ENCODE measurements at regions not wholly inside any gene's neighbourhood (a gene's known extent, or its start where the extent isn't known, plus 50 kb on each side); places are given as distances from the start of the nearest gene placed in this dataset.
"Not testable (repeated sequence)": the region's sequence is repeated elsewhere in the genome, so short reads cannot be mapped to it uniquely, and the experiment has no call there.

- H3K27ac ChIP-seq (ENCODE audit: extremely low read depth, low read depth, low read length); CTCF ChIA-PET (ENCODE audit: low intra/inter-chr PET ratio); BruUV-seq (replicated peaks); H3K79me2 ChIP-seq (ENCODE audit: control insufficient read depth, insufficient read depth, low read length); H3K9me3 ChIP-seq (replicated peaks; ENCODE audit: control insufficient read depth, insufficient read depth, low read depth, low read length); H4K20me1 ChIP-seq (replicated peaks; ENCODE audit: control insufficient read depth, insufficient read depth, low read length); FAIRE-seq; intact Hi-C loops (cut with micrococcal nuclease); H2AFZ ChIP-seq (ENCODE audit: low read depth, low read length); POLR2A ChIA-PET; H3K4me2 ChIP-seq (ENCODE audit: insufficient read depth, low read length); ATAC-seq; H3K4me1 ChIP-seq (replicated peaks in 1 of 2; ENCODE audit: control insufficient read depth in 2 of 2, insufficient read depth in 2 of 2, low read length in 2 of 2); H3K36me3 ChIP-seq (ENCODE audit: control insufficient read depth, insufficient read depth, low read length); H3K4me3 ChIP-seq; H3K9ac ChIP-seq (ENCODE audit: insufficient read depth in 1 of 2, low read depth in 2 of 2, low read length in 2 of 2); H3K27me3 ChIP-seq (ENCODE audit: control insufficient read depth in 2 of 2, insufficient read depth in 2 of 2, low read length in 2 of 2); H3K9me1 ChIP-seq (ENCODE audit: control insufficient read depth, insufficient read depth, low read length); DNase-seq (ENCODE audit: extremely low read depth in 1 of 4, low spot score in 3 of 4): not testable (repeated sequence)
- whole genome bisulfite sequencing (ENCODE audit: insufficient coverage, low coverage, missing lambda C conversion rate), result 73% methylated on average over 12 of the region's 37 CpGs
- TF ChIP-seq RFX1 (IDR thresholded peaks at IDR 0.05), result 0 out of 2 replicates have a peak, but pooled peaks have one; percentile 14
- 0 out of 2 replicates have a peak, but pooled peaks have one; percentile 17 for TF ChIP-seq POLR2G (IDR thresholded peaks at IDR 0.05; ENCODE audit: low read depth, low read length)
- TF ChIP-seq NRF1 (conservative IDR thresholded peaks at IDR 0.05 in 1 of 2, IDR thresholded peaks at IDR 0.05 in 1 of 2), result peak; percentile 85 to 87
- in situ Hi-C loops (cut with MboI), result loop anchor here (25.0 kb wide), 1 partner anchor 768 kb away; no protein-coding TSS in a partner anchor
Measured at GRCh38 chr21:9819549-9820192, 701.7 kb upstream of the TPTE start.

DNA sequence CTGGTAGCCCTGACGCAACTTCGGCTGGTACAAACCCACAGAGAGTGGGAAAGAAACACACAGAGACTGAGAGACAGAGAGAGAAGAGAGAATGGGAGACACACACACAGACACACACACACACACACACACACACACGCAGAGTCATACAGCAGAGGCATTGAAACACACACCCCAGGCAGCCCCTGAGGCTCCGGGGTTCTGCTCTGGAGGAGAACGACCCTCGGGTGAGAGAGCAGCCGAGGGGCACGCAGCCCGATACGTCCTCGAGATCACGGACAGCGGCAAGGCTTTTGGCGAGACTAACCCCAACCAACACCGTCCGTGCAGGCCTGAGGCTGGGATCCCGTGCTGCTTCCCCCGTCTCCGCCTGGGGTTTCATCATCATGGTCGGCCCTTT is 700.8 kb upstream of the TPTE start:
- H3K9me3 ChIP-seq (replicated peaks; ENCODE audit: control insufficient read depth, insufficient read depth, low read depth, low read length); H3K79me2 ChIP-seq (ENCODE audit: control insufficient read depth, insufficient read depth, low read length); DNase-seq (ENCODE audit: extremely low read depth in 1 of 4, low spot score in 3 of 4); H3K4me2 ChIP-seq (ENCODE audit: insufficient read depth, low read length); H2AFZ ChIP-seq (ENCODE audit: low read depth, low read length); CTCF ChIA-PET (ENCODE audit: low intra/inter-chr PET ratio); FAIRE-seq; POLR2A ChIA-PET; H3K9ac ChIP-seq (ENCODE audit: insufficient read depth in 1 of 2, low read depth in 2 of 2, low read length in 2 of 2); H3K27ac ChIP-seq (ENCODE audit: extremely low read depth, low read depth, low read length); H4K20me1 ChIP-seq (replicated peaks; ENCODE audit: control insufficient read depth, insufficient read depth, low read length); H3K36me3 ChIP-seq (ENCODE audit: control insufficient read depth, insufficient read depth, low read length); H3K4me3 ChIP-seq; BruUV-seq (replicated peaks); ATAC-seq; intact Hi-C loops (cut with micrococcal nuclease); H3K27me3 ChIP-seq (ENCODE audit: control insufficient read depth in 2 of 2, insufficient read depth in 2 of 2, low read length in 2 of 2); H3K9me1 ChIP-seq (ENCODE audit: control insufficient read depth, insufficient read depth, low read length); H3K4me1 ChIP-seq (replicated peaks in 1 of 2; ENCODE audit: control insufficient read depth in 2 of 2, insufficient read depth in 2 of 2, low read length in 2 of 2): not testable (repeated sequence)
- WGBS (ENCODE audit: insufficient coverage, low coverage, missing lambda C conversion rate), result 49% methylated on average over 8 of the region's 20 CpGs
- in situ Hi-C loops (cut with MboI), result loop anchor here (25.0 kb wide), 1 partner anchor 767 kb away; no protein-coding TSS in a partner anchor

GRCh38 chr21:9821472-9821871 is 699.9 kb upstream of the TPTE start:
- H3K4me3 ChIP-seq; FAIRE-seq; H3K4me1 ChIP-seq (replicated peaks in 1 of 2; ENCODE audit: control insufficient read depth in 2 of 2, insufficient read depth in 2 of 2, low read length in 2 of 2); H3K4me2 ChIP-seq (ENCODE audit: insufficient read depth, low read length); H3K79me2 ChIP-seq (ENCODE audit: control insufficient read depth, insufficient read depth, low read length); H4K20me1 ChIP-seq (replicated peaks; ENCODE audit: control insufficient read depth, insufficient read depth, low read length); DNase-seq (ENCODE audit: extremely low read depth in 1 of 4, low spot score in 3 of 4); ATAC-seq; intact Hi-C loops (cut with micrococcal nuclease); CTCF ChIA-PET (ENCODE audit: low intra/inter-chr PET ratio); H3K27me3 ChIP-seq (ENCODE audit: control insufficient read depth in 2 of 2, insufficient read depth in 2 of 2, low read length in 2 of 2); H3K9me1 ChIP-seq (ENCODE audit: control insufficient read depth, insufficient read depth, low read length); H3K9me3 ChIP-seq (replicated peaks; ENCODE audit: control insufficient read depth, insufficient read depth, low read depth, low read length); H3K36me3 ChIP-seq (ENCODE audit: control insufficient read depth, insufficient read depth, low read length); POLR2A ChIA-PET; BruUV-seq (replicated peaks); H3K27ac ChIP-seq (ENCODE audit: extremely low read depth, low read depth, low read length); H3K9ac ChIP-seq (ENCODE audit: insufficient read depth in 1 of 2, low read depth in 2 of 2, low read length in 2 of 2); H2AFZ ChIP-seq (ENCODE audit: low read depth, low read length): not testable (repeated sequence)
- in situ Hi-C loops (cut with MboI), result loop anchor here (25.0 kb wide), 1 partner anchor 766 kb away; no protein-coding TSS in a partner anchor
- 68% methylated on average over 17 of the region's 20 CpGs for WGBS (ENCODE audit: insufficient coverage, low coverage, missing lambda C conversion rate)
